ENCODE measurements at regions not wholly inside any gene's neighbourhood (a gene's known extent, or its start where the extent isn't known, plus 50 kb on each side); places are given as distances from the start of the nearest gene placed in this dataset.

- TF ChIP-seq EZH2 (IDR thresholded peaks at IDR 0.05; ENCODE audit: low read length, unreplicated experiment) (no peak), CTCF (conservative IDR thresholded peaks at IDR 0.05; ENCODE audit: low read depth, low read length) (no peak)
Measured at GRCh38 chr4:138647433-138647832, 368.1 kb upstream of the NOCT start.

Measured in PC-3 (cell line).